Astrocyte (in vitro differentiated cells and primary cell): ENCODE measurements at regions not wholly inside any gene's neighbourhood (a gene's known extent, or its start where the extent isn't known, plus 50 kb on each side); places are given as distances from the start of the nearest gene placed in this dataset.
A peak's percentile ranks its signal among the peaks of the same experiment; 100 is the strongest.

Experiments
- DNase-seq: peaks from one replicate; pipeline ENCODE4 v3.0.0-alpha.2; 2010; ENCODE audit warnings: low read depth
- FAIRE-seq: peaks from 2 replicates; lab custom pipeline; 2011; peaks lifted over from hg19 to GRCh38; lab: Jason Lieb, UNC
- H2AFZ ChIP-seq: 2 replicates; pipeline ENCODE4 v1.6.0; 2012; ENCODE audit warnings: low read depth, low read length, inconsistent platforms
- H3K27ac ChIP-seq: 2 replicates; pipeline ENCODE4 v1.5.1; 2011; ENCODE audit warnings: low read depth, low read length, inconsistent platforms
- H3K27me3 ChIP-seq: 2 replicates; pipeline ENCODE4 v1.6.0; 2011; ENCODE audit warnings: low read length, inconsistent platforms; ENCODE audit not compliant: insufficient read depth
- H3K36me3 ChIP-seq: 2 replicates; pipeline ENCODE4 v1.5.1; 2011; ENCODE audit warnings: low read length, inconsistent platforms; ENCODE audit not compliant: insufficient read depth
- H3K4me1 ChIP-seq: 2 replicates; pipeline ENCODE4 v1.5.1; 2011; ENCODE audit warnings: low read length, inconsistent platforms; ENCODE audit not compliant: insufficient read depth
- H3K4me2 ChIP-seq: 2 replicates; pipeline ENCODE4 v1.6.0; 2012; ENCODE audit warnings: low read length, inconsistent platforms
- H3K4me3 ChIP-seq: 2 replicates; pipeline ENCODE4 v1.5.1; 2011; ENCODE audit warnings: low read depth, mild to moderate bottlenecking, low read length, inconsistent platforms; ENCODE audit not compliant: insufficient read depth
- H3K79me2 ChIP-seq: 2 replicates; pipeline ENCODE4 v1.6.0; 2012; ENCODE audit warnings: mild to moderate bottlenecking, low read length, inconsistent platforms; ENCODE audit not compliant: insufficient read depth
- H3K9ac ChIP-seq: 2 replicates; pipeline ENCODE4 v1.6.0; 2012; ENCODE audit warnings: mild to moderate bottlenecking, low read length, inconsistent platforms
- H3K9me3 ChIP-seq: 2 replicates; pipeline ENCODE4 v1.5.1; 2012; ENCODE audit warnings: low read depth, mild to moderate bottlenecking, low read length, inconsistent platforms; ENCODE audit not compliant: insufficient read depth
- H4K20me1 ChIP-seq: 2 replicates; pipeline ENCODE4 v1.6.0; 2012; ENCODE audit warnings: low read length, inconsistent platforms; ENCODE audit not compliant: insufficient read depth
- H3K27ac Mint-ChIP-seq: one replicate; pipeline ENCODE4 v1.8.0; 2021; ENCODE audit warnings: mild to moderate bottlenecking, mixed read lengths; ENCODE audit not compliant: unreplicated experiment
- H3K27me3 Mint-ChIP-seq: one replicate; pipeline ENCODE4 v1.8.0; 2021; ENCODE audit warnings: low read depth, mixed read lengths; ENCODE audit not compliant: unreplicated experiment
- H3K36me3 Mint-ChIP-seq: one replicate; pipeline ENCODE4 v1.8.0; 2021; ENCODE audit warnings: low read depth, mixed read lengths; ENCODE audit not compliant: unreplicated experiment
- H3K4me1 Mint-ChIP-seq: one replicate; pipeline ENCODE4 v1.8.0; 2021; ENCODE audit warnings: low read depth, mixed read lengths; ENCODE audit not compliant: unreplicated experiment
- H3K4me3 Mint-ChIP-seq: one replicate; pipeline ENCODE4 v1.8.0; 2021; ENCODE audit warnings: mild to moderate bottlenecking, moderate library complexity, mixed read lengths; ENCODE audit not compliant: unreplicated experiment
- H3K9me3 Mint-ChIP-seq: one replicate; pipeline ENCODE4 v1.8.0; 2021; ENCODE audit warnings: mild to moderate bottlenecking, mixed read lengths; ENCODE audit not compliant: unreplicated experiment
- EZH2 ChIP-seq: IDR thresholded peaks from 2 replicates; pipeline ENCODE4 v1.6.1; 2012; ENCODE audit warnings: mild to moderate bottlenecking, low read length, inconsistent platforms; ENCODE audit not compliant: insufficient read depth
- TF ChIP-seq, protein P1 (sequence below): IDR thresholded peaks from 2 replicates; pipeline ENCODE4 v1.5.1; 2011; ENCODE audit warnings: low read depth, mild to moderate bottlenecking, inconsistent platforms, low read length, moderate library complexity; ENCODE audit not compliant: insufficient read depth

DNA sequence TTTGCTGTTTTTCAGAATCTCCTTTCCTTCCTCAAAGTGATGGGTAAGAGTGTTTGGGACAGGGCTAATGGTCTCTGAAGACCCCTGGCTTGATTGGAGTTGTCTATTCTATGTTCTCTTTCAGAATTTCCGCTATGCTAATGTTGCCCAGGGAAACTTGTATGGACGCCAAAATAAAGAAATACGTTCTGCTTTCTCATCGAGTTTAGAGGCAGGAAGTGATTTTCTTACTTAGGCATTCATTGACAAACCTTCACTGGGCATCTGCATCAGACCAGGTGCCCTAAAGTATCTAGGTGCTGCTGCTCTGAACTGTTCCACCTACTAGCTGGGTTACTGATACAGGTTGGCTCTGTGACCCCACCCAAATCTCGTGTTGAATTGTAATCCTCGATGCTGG is 787.9 kb upstream of the EEF2KMT start:
- Mint-ChIP-seq H3K36me3 (peaks cover 2% of the 10 kb centered on the region), H3K27ac (no peak overlapping the region), H3K27me3 (peaks cover 4% of the 10 kb centered on the region), H3K4me3 (no peak overlapping the region), H3K9me3 (peaks cover 4% of the 10 kb centered on the region), H3K4me1 (no peaks in the 10 kb centered on the region)
- Histone ChIP-seq H3K27me3 (no peaks in the 10 kb centered on the region), H3K4me1 (peaks cover 8% of the 10 kb centered on the region), H3K9ac (peak overlapping the region; percentile 4), H2AFZ (peak overlapping the region; percentile 40), H3K9me3 (no peaks in the 10 kb centered on the region), H3K4me3 (no peak overlapping the region), H3K27ac (peak overlapping the region; percentile 43), H3K4me2 (peak overlapping the region; percentile 47), H3K36me3 (no peaks in the 10 kb centered on the region), H3K79me2 (no peaks in the 10 kb centered on the region), H4K20me1 (no peaks in the 10 kb centered on the region)
- DNase-seq = peak; percentile 51
- no peak for FAIRE-seq
- TF ChIP-seq EZH2 = no peak
- TF ChIP-seq, protein P1, sequence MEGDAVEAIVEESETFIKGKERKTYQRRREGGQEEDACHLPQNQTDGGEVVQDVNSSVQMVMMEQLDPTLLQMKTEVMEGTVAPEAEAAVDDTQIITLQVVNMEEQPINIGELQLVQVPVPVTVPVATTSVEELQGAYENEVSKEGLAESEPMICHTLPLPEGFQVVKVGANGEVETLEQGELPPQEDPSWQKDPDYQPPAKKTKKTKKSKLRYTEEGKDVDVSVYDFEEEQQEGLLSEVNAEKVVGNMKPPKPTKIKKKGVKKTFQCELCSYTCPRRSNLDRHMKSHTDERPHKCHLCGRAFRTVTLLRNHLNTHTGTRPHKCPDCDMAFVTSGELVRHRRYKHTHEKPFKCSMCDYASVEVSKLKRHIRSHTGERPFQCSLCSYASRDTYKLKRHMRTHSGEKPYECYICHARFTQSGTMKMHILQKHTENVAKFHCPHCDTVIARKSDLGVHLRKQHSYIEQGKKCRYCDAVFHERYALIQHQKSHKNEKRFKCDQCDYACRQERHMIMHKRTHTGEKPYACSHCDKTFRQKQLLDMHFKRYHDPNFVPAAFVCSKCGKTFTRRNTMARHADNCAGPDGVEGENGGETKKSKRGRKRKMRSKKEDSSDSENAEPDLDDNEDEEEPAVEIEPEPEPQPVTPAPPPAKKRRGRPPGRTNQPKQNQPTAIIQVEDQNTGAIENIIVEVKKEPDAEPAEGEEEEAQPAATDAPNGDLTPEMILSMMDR = no peak

DNA sequence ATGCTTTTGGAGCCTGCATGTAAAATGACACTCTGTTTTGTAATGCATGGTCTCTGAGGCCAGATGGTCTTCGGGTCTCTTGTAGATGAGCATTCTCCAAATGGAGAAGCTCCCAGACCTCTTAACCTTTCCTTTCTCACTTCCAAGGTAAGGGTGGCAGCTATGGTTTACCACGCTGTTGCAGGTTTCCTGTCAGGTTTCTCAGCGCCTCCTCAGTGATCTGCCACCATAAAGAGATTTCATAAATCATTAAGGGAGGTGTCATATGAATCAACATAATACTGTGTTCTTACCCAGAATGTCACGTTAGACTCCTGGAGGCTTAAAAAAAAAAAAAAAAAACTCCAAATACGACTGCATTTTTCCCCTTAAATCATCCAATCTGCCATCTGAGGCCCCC is 787.4 kb upstream of the EEF2KMT start:
- Histone ChIP-seq H3K27ac (peak overlapping the region; percentile 34), H3K4me1 (peaks cover 8% of the 10 kb centered on the region), H3K9ac (no peak overlapping the region), H3K9me3 (no peaks in the 10 kb centered on the region), H3K36me3 (no peaks in the 10 kb centered on the region), H3K4me2 (peak overlapping the region; percentile 47), H3K79me2 (no peaks in the 10 kb centered on the region), H2AFZ (no peak overlapping the region), H3K27me3 (no peaks in the 10 kb centered on the region), H3K4me3 (no peak overlapping the region), H4K20me1 (no peaks in the 10 kb centered on the region)
- Mint-ChIP-seq H3K4me1 (no peaks in the 10 kb centered on the region), H3K27ac (no peak overlapping the region), H3K9me3 (no peaks in the 10 kb centered on the region), H3K27me3 (peaks cover 4% of the 10 kb centered on the region), H3K4me3 (no peak overlapping the region), H3K36me3 (peaks cover 2% of the 10 kb centered on the region)
- TF ChIP-seq, protein P1 = no peak
- no peak for TF ChIP-seq EZH2
- FAIRE-seq = no peak
- DNase-seq = no peak

DNA sequence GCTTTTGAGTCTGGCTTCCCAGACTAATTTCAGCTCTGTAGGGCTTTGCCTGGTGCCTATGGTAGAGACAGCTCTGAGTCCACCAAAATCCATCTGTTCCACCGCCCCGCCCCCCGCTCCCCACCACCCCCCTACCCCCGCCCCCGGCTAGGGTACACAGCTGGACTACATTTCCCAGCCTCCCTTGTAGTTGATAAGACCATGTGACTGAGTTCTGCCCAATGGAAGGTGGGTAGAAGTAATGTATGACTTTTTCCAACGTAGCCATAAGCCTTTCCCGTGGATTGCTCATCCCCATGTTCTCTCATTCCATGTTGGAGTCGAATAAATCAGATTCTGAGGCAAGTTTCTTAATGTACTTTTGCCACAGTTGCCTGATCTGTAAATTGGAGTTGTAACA is 786.7 kb upstream of the EEF2KMT start:
- Histone ChIP-seq H2AFZ (no peak overlapping the region), H3K79me2 (no peaks in the 10 kb centered on the region), H3K9me3 (no peaks in the 10 kb centered on the region), H3K4me3 (no peak overlapping the region), H3K9ac (no peak overlapping the region), H3K4me2 (no peak overlapping the region), H3K27me3 (no peaks in the 10 kb centered on the region), H3K27ac (no peak overlapping the region), H3K36me3 (no peaks in the 10 kb centered on the region), H3K4me1 (peaks cover 8% of the 10 kb centered on the region), H4K20me1 (no peaks in the 10 kb centered on the region)
- Mint-ChIP-seq H3K9me3 (no peaks in the 10 kb centered on the region), H3K4me3 (no peak overlapping the region), H3K27me3 (peaks cover 3% of the 10 kb centered on the region), H3K4me1 (no peaks in the 10 kb centered on the region), H3K27ac (no peak overlapping the region), H3K36me3 (no peaks in the 10 kb centered on the region)
- no peak for DNase-seq
- no peak for FAIRE-seq
- TF ChIP-seq, protein P1 = no peak
- TF ChIP-seq EZH2 = no peak
